ENCODE measurements at regions not wholly inside any gene's neighbourhood (a gene's known extent, or its start where the extent isn't known, plus 50 kb on each side); places are given as distances from the start of the nearest gene placed in this dataset.

DNA sequence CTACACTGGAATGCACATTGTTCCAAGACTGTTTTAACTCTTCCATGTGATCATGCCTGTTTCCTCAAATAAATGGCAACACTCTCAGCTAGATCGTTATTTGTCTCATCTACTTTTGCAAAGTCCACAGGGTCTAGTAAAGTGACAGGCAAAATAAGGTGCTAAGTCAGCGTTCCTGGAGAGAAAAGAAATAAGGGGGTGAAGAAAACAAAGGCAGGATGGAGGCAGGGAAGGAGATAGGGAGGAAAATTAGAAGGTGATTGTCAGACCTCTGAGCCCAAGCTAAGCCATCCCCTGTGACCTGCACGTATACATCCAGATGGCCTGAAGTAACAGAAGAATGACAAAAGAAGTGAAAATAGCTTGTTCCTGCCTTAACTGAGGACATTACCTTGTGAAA is 132.1 kb downstream of the RAB38 start:
- H3K4me3 ChIP-seq, result no peak overlapping the region
- ATAC-seq (ENCODE audit: insufficient number of reproducible peaks, low FRiP score, low read depth), result no peak
- TF ChIP-seq CTCF (IDR thresholded peaks at IDR 0.05), result no peak
- no peaks in the 10 kb centered on the region for H3K9me3 ChIP-seq
- no peaks in the 10 kb centered on the region for H3K36me3 ChIP-seq
- no peaks in the 10 kb centered on the region for H3K27me3 ChIP-seq (replicated peaks; ENCODE audit: insufficient read depth)
- no peak for DNase-seq (ENCODE audit: low spot score)
- no peaks in the 10 kb centered on the region for H3K4me1 ChIP-seq (ENCODE audit: control insufficient read depth in 1 of 2, low read depth in 2 of 2)
- no peak overlapping the region for H3K27ac ChIP-seq

DNA sequence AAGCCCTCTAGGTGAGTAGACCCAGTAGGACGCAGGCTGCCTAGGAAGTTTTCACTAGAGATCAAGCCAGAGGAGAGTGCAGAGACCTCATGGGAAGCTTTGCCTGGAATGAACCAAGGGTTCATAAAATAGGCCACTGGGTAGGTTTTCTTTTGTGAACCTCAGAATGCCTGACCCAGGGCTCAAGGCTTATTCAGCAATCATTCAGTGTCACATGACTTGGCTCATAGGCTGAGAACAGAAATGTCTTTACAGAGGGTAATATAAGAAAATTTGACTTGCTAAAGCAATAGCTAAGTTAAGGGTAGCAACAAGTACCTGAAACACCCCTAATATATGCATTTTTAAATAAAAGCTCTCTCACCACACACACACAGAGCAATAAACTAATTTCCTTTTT is 132.6 kb downstream of the RAB38 start:
- no peak for TF ChIP-seq CTCF (IDR thresholded peaks at IDR 0.05)
- Histone ChIP-seq H3K27ac (no peak overlapping the region), H3K4me1 (ENCODE audit: control insufficient read depth in 1 of 2, low read depth in 2 of 2) (no peaks in the 10 kb centered on the region), H3K4me3 (no peak overlapping the region), H3K27me3 (replicated peaks; ENCODE audit: insufficient read depth) (no peaks in the 10 kb centered on the region), H3K36me3 (no peaks in the 10 kb centered on the region), H3K9me3 (no peaks in the 10 kb centered on the region)
- ATAC-seq (ENCODE audit: insufficient number of reproducible peaks, low FRiP score, low read depth) (no peak), DNase-seq (ENCODE audit: low spot score) (no peak)

- Histone ChIP-seq H3K4me1 (ENCODE audit: control insufficient read depth in 1 of 2, low read depth in 2 of 2) (no peaks in the 10 kb centered on the region), H3K27ac (no peak overlapping the region), H3K27me3 (replicated peaks; ENCODE audit: insufficient read depth) (no peaks in the 10 kb centered on the region), H3K4me3 (no peak overlapping the region), H3K36me3 (no peaks in the 10 kb centered on the region), H3K9me3 (no peaks in the 10 kb centered on the region)
- ATAC-seq (ENCODE audit: insufficient number of reproducible peaks, low FRiP score, low read depth), result no peak
- no peak for TF ChIP-seq CTCF (IDR thresholded peaks at IDR 0.05)
- DNase-seq (ENCODE audit: low spot score), result no peak
Measured at GRCh38 chr11:88042238-88042637, 133.0 kb downstream of the RAB38 start.

DNA sequence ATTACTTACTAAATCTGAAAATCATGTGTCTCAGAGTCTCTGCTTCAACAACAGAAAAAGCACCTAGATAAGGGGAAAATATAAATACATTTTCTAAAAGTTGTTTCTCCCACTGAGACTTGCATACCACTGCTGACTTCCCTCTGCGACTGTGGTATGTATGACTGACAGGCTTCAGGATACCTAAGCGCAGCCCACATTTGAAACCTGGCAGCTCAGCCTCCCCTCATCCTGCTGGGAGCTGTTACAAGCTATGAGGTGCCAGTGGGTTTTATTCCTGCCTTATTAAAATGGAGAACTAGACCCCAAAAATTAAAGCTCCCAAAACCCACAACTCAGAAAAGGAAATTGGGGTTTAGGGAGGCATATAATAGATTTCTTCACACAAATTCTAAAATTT is 133.6 kb downstream of the RAB38 start:
- Histone ChIP-seq H3K4me3 (no peak overlapping the region), H3K27me3 (replicated peaks; ENCODE audit: insufficient read depth) (no peaks in the 10 kb centered on the region), H3K27ac (no peak overlapping the region), H3K36me3 (no peaks in the 10 kb centered on the region), H3K4me1 (ENCODE audit: control insufficient read depth in 1 of 2, low read depth in 2 of 2) (no peaks in the 10 kb centered on the region), H3K9me3 (no peaks in the 10 kb centered on the region)
- no peak for ATAC-seq (ENCODE audit: insufficient number of reproducible peaks, low FRiP score, low read depth)
- TF ChIP-seq CTCF (IDR thresholded peaks at IDR 0.05), result no peak
- no peak for DNase-seq (ENCODE audit: low spot score)

DNA sequence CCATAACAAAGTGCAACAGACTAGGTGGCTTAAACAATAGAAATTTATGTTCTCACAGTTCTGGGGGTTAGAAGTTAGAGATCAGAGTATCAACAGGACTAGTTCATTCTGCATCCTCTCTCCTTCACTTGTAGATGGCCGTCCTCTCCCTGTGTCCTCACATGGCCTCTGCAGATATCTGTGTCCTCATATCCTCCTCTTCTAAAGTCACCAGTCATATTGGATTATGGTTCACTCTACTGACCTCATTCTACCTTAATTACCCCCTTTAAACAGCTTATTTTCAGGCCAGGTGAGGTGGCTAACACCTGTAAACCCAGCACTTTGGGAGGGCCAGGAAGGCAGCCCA is 135.1 kb downstream of the RAB38 start:
- H3K4me1 ChIP-seq (ENCODE audit: control insufficient read depth in 1 of 2, low read depth in 2 of 2), result no peaks in the 10 kb centered on the region
- DNase-seq (ENCODE audit: low spot score), result no peak
- no peak for TF ChIP-seq CTCF (IDR thresholded peaks at IDR 0.05)
- H3K4me3 ChIP-seq, result no peak overlapping the region
- H3K27me3 ChIP-seq (replicated peaks; ENCODE audit: insufficient read depth), result no peaks in the 10 kb centered on the region
- no peaks in the 10 kb centered on the region for H3K9me3 ChIP-seq
- H3K27ac ChIP-seq, result no peak overlapping the region
- no peak for ATAC-seq (ENCODE audit: insufficient number of reproducible peaks, low FRiP score, low read depth)
- H3K36me3 ChIP-seq, result no peaks in the 10 kb centered on the region
